K562 (cell line): ENCODE measurements at regions not wholly inside any gene's neighbourhood (a gene's known extent, or its start where the extent isn't known, plus 50 kb on each side); places are given as distances from the start of the nearest gene placed in this dataset.

ENCODE experiments used
- ARNT ChIP-seq, 2 experiments: fragments of 450-650 bp; IDR thresholded peaks; 2 replicates each; pipeline ENCODE4 v1.6.1; 2016; ENCODE audit warnings: mild to moderate bottlenecking in 1 of 2
- BACH1 ChIP-seq: fragments of 200-800 bp; sonication (Bioruptor generic); IDR thresholded peaks from 2 replicates; pipeline ENCODE4 v1.6.1; 2016; ENCODE audit warnings: missing genetic modification characterization, missing compliant biosample characterization
- BDP1 ChIP-seq: IDR thresholded peaks from 3 replicates; pipeline ENCODE4 v1.6.1; 2011; ENCODE audit not compliant: insufficient read length, insufficient read depth
- CBFA2T2 ChIP-seq: fragments of 450-650 bp; conservative IDR thresholded peaks from 2 replicates; pipeline ENCODE4 v1.6.1; 2017; ENCODE audit warnings: mild to moderate bottlenecking
- CBX5 ChIP-seq: IDR thresholded peaks from 2 replicates; pipeline ENCODE4 v1.6.1; 2014; ENCODE audit warnings: low read depth, borderline replicate concordance
- CTBP1 ChIP-seq: fragments of 450-650 bp; IDR thresholded peaks from 2 replicates; pipeline ENCODE4 v1.6.1; 2016; ENCODE audit warnings: borderline replicate concordance
- EGR1 ChIP-seq: fragments of 450-650 bp; conservative IDR thresholded peaks from 2 replicates; pipeline ENCODE4 v1.6.1; 2017; ENCODE audit warnings: mild to moderate bottlenecking
- EHMT2 ChIP-seq: fragments of 450-650 bp; IDR thresholded peaks from 2 replicates; pipeline ENCODE4 v1.6.1; 2018; ENCODE audit warnings: antibody characterized with exemption
- FOSL1 ChIP-seq: fragments of 200-800 bp; sonication (Bioruptor generic); conservative IDR thresholded peaks from 2 replicates; pipeline ENCODE4 v1.6.1; 2016; ENCODE audit warnings: missing genetic modification characterization, missing compliant biosample characterization
- HOXB6 ChIP-seq: fragments of 250-450 bp; sonication (Bioruptor Pico); IDR thresholded peaks from 2 replicates; pipeline ENCODE4 v1.5.1; 2022; ENCODE audit warnings: mild to moderate bottlenecking, borderline replicate concordance
- IRF2 ChIP-seq: sonication (generic); formaldehyde crosslinking; IDR thresholded peaks from 2 replicates; pipeline ENCODE4 v1.8.1; 2022; ENCODE audit warnings: mild to moderate bottlenecking, missing genetic modification reagents
- JUNB ChIP-seq: fragments of 450-650 bp; formaldehyde crosslinking; conservative IDR thresholded peaks from 2 replicates; pipeline ENCODE4 v1.4.0; 2020; ENCODE audit warnings: mild to moderate bottlenecking
- KDM5B ChIP-seq: fragments of 200-600 bp; sonication (generic); IDR thresholded peaks from 2 replicates; pipeline ENCODE4 v1.6.1; 2012; ENCODE audit warnings: low read depth, mild to moderate bottlenecking, moderate library complexity, low read length, control low read depth, inconsistent platforms; ENCODE audit not compliant: insufficient replicate concordance
- NFIC ChIP-seq: fragments of 450-650 bp; IDR thresholded peaks from 2 replicates; pipeline ENCODE4 v1.6.1; 2017; ENCODE audit warnings: mild to moderate bottlenecking, inconsistent platforms
- NFRKB ChIP-seq: fragments of 450-650 bp; IDR thresholded peaks from 2 replicates; pipeline ENCODE4 v1.6.1; 2016; ENCODE audit warnings: low read depth
- SMAD1 ChIP-seq: fragments of 150-350 bp; IDR thresholded peaks from 2 replicates; pipeline ENCODE4 v1.6.1; 2014; ENCODE audit warnings: low read length, low read depth; ENCODE audit not compliant: partially characterized antibody
- TAF15 ChIP-seq: fragments of 200-400 bp; formaldehyde crosslinking; IDR thresholded peaks from 2 replicates; pipeline ENCODE4 v1.6.1; 2017; ENCODE audit warnings: mild to moderate bottlenecking, low read depth, low read length, moderate library complexity
- TRIM24 ChIP-seq, 2 experiments: fragments of 450-650 bp; IDR thresholded peaks; 2 replicates each; pipeline ENCODE4 v1.6.1; 2016
- XRCC3 ChIP-seq: fragments of 450-650 bp; IDR thresholded peaks from 2 replicates; pipeline ENCODE4 v1.6.1; 2017; ENCODE audit warnings: mild to moderate bottlenecking, moderate library complexity
- ZEB2 ChIP-seq: fragments of 450-650 bp; IDR thresholded peaks from 2 replicates; pipeline ENCODE4 v1.6.1; 2016
- ZNF79 ChIP-seq: fragments of 250-450 bp; sonication (Bioruptor Pico); IDR thresholded peaks from 2 replicates; pipeline ENCODE4 v1.4.0; 2020; ENCODE audit warnings: low read depth, mild to moderate bottlenecking, moderate library complexity
- TF ChIP-seq, protein P1 (sequence below), 2 experiments: fragments of 450-650 bp; IDR thresholded peaks; 2 replicates each; pipeline ENCODE4 v1.6.1; 2016
- TF ChIP-seq, protein P2 (sequence below): fragments of 200-800 bp; sonication (Bioruptor generic); IDR thresholded peaks from 2 replicates; pipeline ENCODE4 v1.6.1; 2017; ENCODE audit warnings: missing genetic modification characterization, missing compliant biosample characterization
- TF ChIP-seq, protein P3 (sequence below): fragments of 250-450 bp; sonication (Bioruptor Pico); IDR thresholded peaks from 2 replicates; pipeline ENCODE4 v1.5.1; 2021; ENCODE audit warnings: mild to moderate bottlenecking
- TF ChIP-seq, protein P4 (sequence below), 2 experiments: fragments of 250-450 bp in 1 of 2; fragments of 450-650 bp in 1 of 2; sonication (Bioruptor Pico) in 1 of 2; IDR thresholded peaks; 2 replicates each; pipeline versions ENCODE4 v1.6.1 to v1.8.0; 2016 to 2021; ENCODE audit warnings: mild to moderate bottlenecking in 2 of 2, moderate library complexity in 2 of 2, missing compliant biosample characterization in 1 of 2, missing genetic modification characterization in 1 of 2
- TF ChIP-seq, protein P5 (sequence below): fragments of 250-450 bp; sonication (Bioruptor Pico); IDR thresholded peaks from 2 replicates; pipeline ENCODE4 v1.8.0; 2021; ENCODE audit warnings: moderate library complexity, mild to moderate bottlenecking, inconsistent platforms

DNA sequence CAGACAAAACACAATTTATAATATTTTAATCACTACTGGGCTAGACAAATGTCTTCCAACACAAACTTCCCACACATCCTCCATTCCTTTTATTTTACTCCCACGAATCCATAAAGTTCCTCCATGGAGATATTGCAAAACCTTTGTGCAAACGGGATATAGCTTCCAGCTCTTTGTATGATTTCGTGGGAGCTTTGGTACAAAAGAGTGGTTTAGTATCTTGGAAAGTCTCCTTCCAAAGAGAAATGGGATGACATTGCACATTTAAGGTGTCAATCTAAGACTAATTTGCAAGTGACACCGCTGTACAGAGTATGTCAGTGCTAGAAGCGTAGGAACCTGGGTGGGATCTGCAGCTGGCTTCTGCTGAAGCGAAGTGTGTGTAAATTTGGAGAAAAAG is 455.2 kb upstream of the RUNX1 start (continued):
- TF ChIP-seq, protein P1, sequence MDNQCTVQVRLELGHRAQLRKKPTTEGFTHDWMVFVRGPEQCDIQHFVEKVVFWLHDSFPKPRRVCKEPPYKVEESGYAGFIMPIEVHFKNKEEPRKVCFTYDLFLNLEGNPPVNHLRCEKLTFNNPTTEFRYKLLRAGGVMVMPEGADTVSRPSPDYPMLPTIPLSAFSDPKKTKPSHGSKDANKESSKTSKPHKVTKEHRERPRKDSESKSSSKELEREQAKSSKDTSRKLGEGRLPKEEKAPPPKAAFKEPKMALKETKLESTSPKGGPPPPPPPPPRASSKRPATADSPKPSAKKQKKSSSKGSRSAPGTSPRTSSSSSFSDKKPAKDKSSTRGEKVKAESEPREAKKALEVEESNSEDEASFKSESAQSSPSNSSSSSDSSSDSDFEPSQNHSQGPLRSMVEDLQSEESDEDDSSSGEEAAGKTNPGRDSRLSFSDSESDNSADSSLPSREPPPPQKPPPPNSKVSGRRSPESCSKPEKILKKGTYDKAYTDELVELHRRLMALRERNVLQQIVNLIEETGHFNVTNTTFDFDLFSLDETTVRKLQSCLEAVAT (IDR thresholded peaks at IDR 0.05) = no peak
- TF ChIP-seq, protein P2, sequence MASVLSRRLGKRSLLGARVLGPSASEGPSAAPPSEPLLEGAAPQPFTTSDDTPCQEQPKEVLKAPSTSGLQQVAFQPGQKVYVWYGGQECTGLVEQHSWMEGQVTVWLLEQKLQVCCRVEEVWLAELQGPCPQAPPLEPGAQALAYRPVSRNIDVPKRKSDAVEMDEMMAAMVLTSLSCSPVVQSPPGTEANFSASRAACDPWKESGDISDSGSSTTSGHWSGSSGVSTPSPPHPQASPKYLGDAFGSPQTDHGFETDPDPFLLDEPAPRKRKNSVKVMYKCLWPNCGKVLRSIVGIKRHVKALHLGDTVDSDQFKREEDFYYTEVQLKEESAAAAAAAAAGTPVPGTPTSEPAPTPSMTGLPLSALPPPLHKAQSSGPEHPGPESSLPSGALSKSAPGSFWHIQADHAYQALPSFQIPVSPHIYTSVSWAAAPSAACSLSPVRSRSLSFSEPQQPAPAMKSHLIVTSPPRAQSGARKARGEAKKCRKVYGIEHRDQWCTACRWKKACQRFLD = no peak
- TF ChIP-seq ARNT (IDR thresholded peaks at IDR 0.05) = no peak
- TF ChIP-seq EGR1 = no peak
- no peak for TF ChIP-seq CTBP1
- no peak for TF ChIP-seq BDP1
- no peak for TF ChIP-seq SMAD1
- TF ChIP-seq, protein P3, sequence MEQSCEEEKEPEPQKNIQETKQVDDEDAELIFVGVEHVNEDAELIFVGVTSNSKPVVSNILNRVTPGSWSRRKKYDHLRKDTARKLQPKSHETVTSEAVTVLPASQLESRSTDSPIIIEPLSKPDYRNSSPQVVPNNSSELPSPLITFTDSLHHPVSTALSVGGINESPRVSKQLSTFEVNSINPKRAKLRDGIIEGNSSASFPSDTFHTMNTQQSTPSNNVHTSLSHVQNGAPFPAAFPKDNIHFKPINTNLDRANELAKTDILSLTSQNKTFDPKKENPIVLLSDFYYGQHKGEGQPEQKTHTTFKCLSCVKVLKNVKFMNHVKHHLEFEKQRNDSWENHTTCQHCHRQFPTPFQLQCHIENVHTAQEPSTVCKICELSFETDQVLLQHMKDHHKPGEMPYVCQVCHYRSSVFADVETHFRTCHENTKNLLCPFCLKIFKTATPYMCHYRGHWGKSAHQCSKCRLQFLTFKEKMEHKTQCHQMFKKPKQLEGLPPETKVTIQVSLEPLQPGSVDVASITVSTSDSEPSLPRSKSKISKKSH (CRISPR knock-in tag) = no peak
- TF ChIP-seq JUNB (CRISPR knock-in tag) = no peak
- peak; percentile 37; the same call in 1 of the 2 replicates for TF ChIP-seq FOSL1 (tag)
- no peak for TF ChIP-seq IRF2 (CRISPR knock-in tag)
- TF ChIP-seq NFRKB = no peak
- no peak for TF ChIP-seq HOXB6 (CRISPR knock-in tag)
- TF ChIP-seq BACH1 (tag) = 0 out of 2 replicates have a peak, but pooled peaks have one; percentile 44
- TF ChIP-seq CBFA2T2 = no peak
- no peak for TF ChIP-seq TAF15
- TF ChIP-seq ZEB2 = no peak
- TF ChIP-seq CBX5 = no peak
- no peak for TF ChIP-seq ZNF79 (CRISPR knock-in tag)
- no peak for TF ChIP-seq NFIC
- TF ChIP-seq, protein P4, sequence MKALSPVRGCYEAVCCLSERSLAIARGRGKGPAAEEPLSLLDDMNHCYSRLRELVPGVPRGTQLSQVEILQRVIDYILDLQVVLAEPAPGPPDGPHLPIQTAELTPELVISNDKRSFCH (CRISPR knock-in tag; IDR thresholded peaks at IDR 0.05) = no peak
- TF ChIP-seq, protein P4 (tag; IDR thresholded peaks at IDR 0.05) = no peak
- no peak for TF ChIP-seq TRIM24 (IDR thresholded peaks at IDR 0.05)
- TF ChIP-seq, protein P5, sequence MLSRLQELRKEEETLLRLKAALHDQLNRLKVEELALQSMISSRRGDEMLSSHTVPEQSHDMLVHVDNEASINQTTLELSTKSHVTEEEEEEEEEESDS (CRISPR knock-in tag) = no peak
- no peak for TF ChIP-seq XRCC3
- TF ChIP-seq EHMT2 = no peak
- TF ChIP-seq KDM5B = no peak
